Trophoblast cell (in vitro differentiated cells and primary cell): ENCODE measurements at regions not wholly inside any gene's neighbourhood (a gene's known extent, or its start where the extent isn't known, plus 50 kb on each side); places are given as distances from the start of the nearest gene placed in this dataset.

ENCODE experiments used
- DNase-seq, 2 donors: peaks; one replicate each; pipeline ENCODE4 v3.0.0-alpha.2; 2016
- H2AFZ ChIP-seq: 2 replicates; pipeline ENCODE4 v1.6.1; 2013; ENCODE audit warnings: low read length, moderate library complexity, mild to moderate bottlenecking; ENCODE audit not compliant: insufficient read depth, poor library complexity
- H2AK5ac ChIP-seq: 2 replicates; pipeline ENCODE4 v1.6.1; 2013; ENCODE audit warnings: mild to moderate bottlenecking, low read length
- H2BK120ac ChIP-seq: 2 replicates; pipeline ENCODE4 v1.6.1; 2013; ENCODE audit warnings: low read length, mild to moderate bottlenecking, moderate library complexity; ENCODE audit not compliant: insufficient read depth, poor library complexity
- H2BK12ac ChIP-seq: 2 replicates; pipeline ENCODE4 v1.6.1; 2013; ENCODE audit warnings: mild to moderate bottlenecking, low read length, moderate library complexity
- H2BK5ac ChIP-seq: 2 replicates; pipeline ENCODE4 v1.6.1; 2013; ENCODE audit warnings: low read length, low read depth, moderate library complexity, mild to moderate bottlenecking; ENCODE audit not compliant: poor library complexity
- H3K14ac ChIP-seq: 2 replicates; pipeline ENCODE4 v1.6.1; 2013; ENCODE audit warnings: mild to moderate bottlenecking, low read length
- H3K18ac ChIP-seq: 2 replicates; pipeline ENCODE4 v1.6.1; 2013; ENCODE audit warnings: mild to moderate bottlenecking, low read length
- H3K23ac ChIP-seq: 2 replicates; pipeline ENCODE4 v1.6.1; 2013; ENCODE audit warnings: low read length
- H3K27ac ChIP-seq: 2 replicates; pipeline ENCODE4 v1.5.1; 2013; ENCODE audit warnings: low read depth, mild to moderate bottlenecking, inconsistent platforms, low read length, moderate library complexity
- H3K27me3 ChIP-seq: 2 replicates; pipeline ENCODE4 v1.6.1; 2013; ENCODE audit warnings: inconsistent platforms, mild to moderate bottlenecking, low read length, moderate library complexity; ENCODE audit not compliant: insufficient read depth
- H3K36me3 ChIP-seq, 2 experiments: 1 replicate in 1 of 2; 2 replicates in 1 of 2; pipeline ENCODE4 v1.6.1; 2013; ENCODE audit warnings: low read length in 2 of 2, mild to moderate bottlenecking in 2 of 2, moderate library complexity in 1 of 2; ENCODE audit not compliant: insufficient read depth in 2 of 2, control insufficient read depth in 1 of 2
- H3K4ac ChIP-seq: 2 replicates; pipeline ENCODE4 v1.6.1; 2013; ENCODE audit warnings: low read depth, mild to moderate bottlenecking, low read length, moderate library complexity
- H3K4me1 ChIP-seq, 2 experiments: 1 replicate in 1 of 2; 2 replicates in 1 of 2; pipeline ENCODE4 v1.6.1; 2013; ENCODE audit warnings: low read length in 2 of 2, mild to moderate bottlenecking in 2 of 2, moderate library complexity in 1 of 2; ENCODE audit not compliant: insufficient read depth in 2 of 2, control insufficient read depth in 1 of 2
- H3K4me2 ChIP-seq: 2 replicates; pipeline ENCODE4 v1.6.1; 2013; ENCODE audit warnings: inconsistent platforms, mild to moderate bottlenecking, low read length, moderate library complexity
- H3K4me3 ChIP-seq: 2 replicates; pipeline ENCODE4 v1.5.1; 2013; ENCODE audit warnings: mild to moderate bottlenecking, low read depth, low read length, inconsistent platforms
- H3K79me1 ChIP-seq: one replicate; pipeline ENCODE4 v1.6.1; 2013; ENCODE audit warnings: low read length
- H3K79me2 ChIP-seq: 2 replicates; pipeline ENCODE4 v1.6.1; 2013; ENCODE audit warnings: low read length, mild to moderate bottlenecking; ENCODE audit not compliant: control insufficient read depth, insufficient read depth, poor library complexity
- H3K9ac ChIP-seq: 2 replicates; pipeline ENCODE4 v1.6.1; 2013; ENCODE audit warnings: mild to moderate bottlenecking, low read length
- H3K9me3 ChIP-seq: 2 replicates; pipeline ENCODE4 v1.6.1; 2013; ENCODE audit warnings: low read depth, mild to moderate bottlenecking, control low read depth, inconsistent platforms, low read length; ENCODE audit not compliant: insufficient read depth
- H4K12ac ChIP-seq: 2 replicates; pipeline ENCODE4 v1.6.1; 2013; ENCODE audit warnings: low read depth, mild to moderate bottlenecking, low read length, moderate library complexity
- H4K8ac ChIP-seq: 2 replicates; pipeline ENCODE4 v1.6.1; 2013; ENCODE audit warnings: low read depth, mild to moderate bottlenecking, low read length, moderate library complexity
- H4K91ac ChIP-seq: one replicate; pipeline ENCODE4 v1.6.1; 2013; ENCODE audit warnings: low read depth, mild to moderate bottlenecking, low read length, moderate library complexity
- WGBS: extraction: QIAGEN DNeasy Blood & Tissue Kit; methylation state at CpG from one replicate; pipeline ENCODE4 v1.1.7; 2013; ENCODE audit warnings: missing lambda C conversion rate; ENCODE audit not compliant: insufficient read length, insufficient coverage; ENCODE audit errors: extremely low coverage; 5-methylcytosine and 5-hydroxymethylcytosine counted together

DNA sequence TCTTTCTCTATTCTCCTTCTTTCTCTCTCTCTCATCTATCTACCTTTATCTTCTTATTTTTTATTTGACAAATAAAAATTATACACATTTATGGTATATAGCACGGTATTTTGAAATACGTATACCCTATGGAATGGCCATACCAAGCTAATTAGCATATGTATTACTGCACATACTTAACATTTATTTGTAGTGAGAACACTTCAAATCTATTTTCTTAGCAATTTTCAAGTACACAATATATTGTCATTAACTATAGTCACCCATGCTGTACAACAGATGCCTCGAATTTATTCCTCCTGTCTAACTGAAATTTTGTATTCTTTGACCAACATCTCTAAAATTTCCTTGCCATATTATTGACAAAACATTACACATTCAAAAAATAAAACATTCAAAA is 447.1 kb downstream of the MIAT start:
- Histone ChIP-seq H2AK5ac (no peak overlapping the region), H2BK120ac (no peak overlapping the region), H3K23ac (no peak overlapping the region), H3K4ac (no peak overlapping the region), H3K18ac (no peak overlapping the region), H3K36me3 (no peaks in the 10 kb centered on the region), H4K91ac (no peak overlapping the region), H3K27me3 (peaks cover 2% of the 10 kb centered on the region), H3K79me2 (no peaks in the 10 kb centered on the region), H4K12ac (no peak overlapping the region), H2BK12ac (no peak overlapping the region), H3K9me3 (peaks cover 2% of the 10 kb centered on the region), H3K4me1 (peaks cover 2 to 8% of the 10 kb centered on the region in 2 experiments), H2BK5ac (no peak overlapping the region), H3K27ac (no peak overlapping the region), H4K8ac (no peak overlapping the region), H3K4me3 (no peak overlapping the region), H3K79me1 (no peaks in the 10 kb centered on the region), H3K4me2 (no peak overlapping the region), H3K9ac (no peak overlapping the region), H3K14ac (no peak overlapping the region), H2AFZ (no peak overlapping the region)
- WGBS: no CpG with 5 or more reads among the region's 3 CpGs
- DNase-seq: no peak

DNA sequence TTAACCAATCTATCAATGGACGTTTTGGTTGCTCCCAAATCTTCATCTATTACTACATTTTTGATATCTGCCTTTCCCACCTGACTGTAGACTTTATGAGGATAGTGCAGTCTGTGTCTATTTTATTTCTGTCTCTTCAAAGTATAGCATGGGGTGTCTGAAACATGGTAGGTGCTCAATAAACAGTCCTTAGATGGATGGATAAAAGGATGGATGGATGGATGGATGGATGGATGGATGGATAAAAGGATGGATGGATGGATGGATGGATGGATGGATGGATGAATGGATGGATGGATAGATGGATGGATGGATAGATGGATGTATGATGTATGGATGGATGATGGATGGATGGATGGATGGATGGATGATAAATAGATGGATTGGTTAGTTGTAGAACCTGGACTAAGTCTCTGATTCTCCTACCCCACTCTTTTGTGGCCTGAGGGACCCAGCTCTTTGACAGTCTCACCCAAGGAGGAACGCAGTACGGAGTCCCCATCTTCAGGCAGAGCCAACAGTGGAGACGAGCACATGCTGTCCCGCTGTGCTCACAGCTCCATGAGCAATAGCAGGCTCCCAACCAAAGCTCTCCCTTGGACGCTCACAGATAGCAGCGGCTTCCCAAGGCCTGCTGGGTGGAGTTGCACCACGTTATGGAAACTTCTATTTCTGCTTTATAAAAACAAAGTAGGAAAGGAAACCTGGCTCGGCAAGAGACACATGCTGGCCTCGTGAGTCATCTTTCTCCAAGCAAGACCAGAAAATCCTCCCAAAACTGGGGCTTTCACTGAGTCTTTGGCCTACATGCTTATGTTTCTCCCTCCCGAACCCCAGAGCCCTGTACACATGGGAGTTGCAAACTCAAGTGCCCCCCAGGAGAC is 448.0 kb downstream of the MIAT start:
- peak in 1 of 2 donors; percentile 16 for DNase-seq
- Histone ChIP-seq H3K4me2 (no peak overlapping the region), H2AK5ac (no peak overlapping the region), H2BK120ac (no peak overlapping the region), H3K27me3 (peaks cover 2% of the 10 kb centered on the region), H3K18ac (no peak overlapping the region), H2AFZ (no peak overlapping the region), H4K8ac (no peak overlapping the region), H3K23ac (no peak overlapping the region), H2BK5ac (no peak overlapping the region), H3K4me1 (peaks cover under 1 to 12% of the 10 kb centered on the region in 2 experiments), H3K9me3 (no peaks in the 10 kb centered on the region), H4K91ac (no peak overlapping the region), H3K27ac (no peak overlapping the region), H3K4ac (no peak overlapping the region), H3K4me3 (no peak overlapping the region), H3K79me1 (peaks cover under 1% of the 10 kb centered on the region), H3K36me3 (no peaks in the 10 kb centered on the region), H2BK12ac (no peak overlapping the region), H3K79me2 (no peaks in the 10 kb centered on the region), H3K14ac (no peak overlapping the region), H4K12ac (no peak overlapping the region), H3K9ac (no peak overlapping the region)
- WGBS: no CpG with 5 or more reads among the region's 11 CpGs

DNA sequence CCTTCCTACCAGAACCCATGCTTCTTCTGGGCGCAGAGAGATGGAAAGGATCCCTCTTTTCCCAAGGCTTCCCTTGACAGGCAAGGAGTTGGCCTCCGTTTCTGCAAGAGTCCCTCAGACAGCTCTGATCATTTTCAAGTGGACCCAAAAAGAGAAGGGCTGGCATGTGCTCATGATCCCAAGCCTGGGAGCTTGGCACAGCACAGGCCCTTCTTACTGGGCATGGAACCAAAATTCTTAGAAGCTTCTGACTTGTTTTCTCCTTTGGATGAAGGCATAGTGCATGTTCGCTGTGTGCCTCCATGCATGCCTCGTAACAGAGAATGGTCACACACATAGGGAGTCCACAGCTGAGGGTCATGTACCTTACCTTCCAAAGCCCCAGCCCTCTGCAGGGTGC is 449.6 kb downstream of the MIAT start:
- H3K79me1 ChIP-seq: peaks cover 10% of the 10 kb centered on the region
- no peak overlapping the region for H3K14ac ChIP-seq
- H2BK5ac ChIP-seq: no peak overlapping the region
- no peak overlapping the region for H4K91ac ChIP-seq
- no peak overlapping the region for H4K8ac ChIP-seq
- no peak overlapping the region for H3K4ac ChIP-seq
- H2BK120ac ChIP-seq: no peak overlapping the region
- H3K4me2 ChIP-seq: no peak overlapping the region
- DNase-seq: no peak
- H3K4me3 ChIP-seq: no peak overlapping the region
- H3K9ac ChIP-seq: no peak overlapping the region
- no peak overlapping the region for H3K23ac ChIP-seq
- no peak overlapping the region for H4K12ac ChIP-seq
- no peak overlapping the region for H2AK5ac ChIP-seq
- no peaks in the 10 kb centered on the region for H3K36me3 ChIP-seq
- H3K4me1 ChIP-seq: peaks cover 10 to 22% of the 10 kb centered on the region in 2 experiments
- no peak overlapping the region for H3K18ac ChIP-seq
- no peaks in the 10 kb centered on the region for H3K9me3 ChIP-seq
- H2BK12ac ChIP-seq: no peak overlapping the region
- WGBS: no CpG with 5 or more reads among the region's 4 CpGs
- H3K27me3 ChIP-seq: no peaks in the 10 kb centered on the region
- H3K79me2 ChIP-seq: peaks cover 2% of the 10 kb centered on the region
- H2AFZ ChIP-seq: no peak overlapping the region
- no peak overlapping the region for H3K27ac ChIP-seq

DNA sequence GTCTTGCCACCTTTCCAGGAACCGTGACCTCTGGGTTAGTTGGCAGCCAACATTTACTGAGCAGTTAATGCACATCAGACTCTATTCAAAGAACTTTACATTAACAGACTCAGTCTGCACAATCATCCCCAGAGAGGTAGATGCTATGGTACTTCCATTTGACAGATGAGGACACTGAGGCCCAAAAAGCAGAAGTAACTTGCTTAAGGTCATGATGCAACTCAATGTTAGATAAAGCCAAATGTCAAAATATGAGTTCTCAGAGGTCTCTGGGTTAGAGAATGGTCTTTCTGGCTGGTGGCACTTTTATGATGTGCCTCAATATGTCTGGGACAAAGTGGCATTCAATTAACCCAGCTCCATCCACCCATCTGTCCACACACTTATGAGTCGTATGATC is 450.0 kb downstream of the MIAT start:
- WGBS: no CpG with 5 or more reads among the region's 2 CpGs

More for the DNA sequence above, 450.0 kb downstream of the MIAT start:
- H3K27ac ChIP-seq: no peak overlapping the region
- no peak overlapping the region for H3K4me3 ChIP-seq
- peaks cover 2% of the 10 kb centered on the region for H3K79me2 ChIP-seq
- no peak overlapping the region for H3K4me2 ChIP-seq
- H2BK5ac ChIP-seq: no peak overlapping the region
- no peak overlapping the region for H4K8ac ChIP-seq
- H3K36me3 ChIP-seq: no peaks in the 10 kb centered on the region
- no peak for DNase-seq
- peaks cover 12% of the 10 kb centered on the region for H3K79me1 ChIP-seq
- H3K9me3 ChIP-seq: no peaks in the 10 kb centered on the region
- H2AK5ac ChIP-seq: no peak overlapping the region
- no peak overlapping the region for H2BK120ac ChIP-seq
- H2BK12ac ChIP-seq: no peak overlapping the region
- H3K14ac ChIP-seq: no peak overlapping the region
- no peak overlapping the region for H3K18ac ChIP-seq
- H4K91ac ChIP-seq: no peak overlapping the region
- no peak overlapping the region for H4K12ac ChIP-seq
- H3K9ac ChIP-seq: no peak overlapping the region
- no peak overlapping the region for H3K4ac ChIP-seq
- no peak overlapping the region for H2AFZ ChIP-seq
- no peaks in the 10 kb centered on the region for H3K27me3 ChIP-seq
- peaks cover 10 to 22% of the 10 kb centered on the region in 2 experiments for H3K4me1 ChIP-seq
- no peak overlapping the region for H3K23ac ChIP-seq
